Calu3 (cell line): ENCODE measurements at regions not wholly inside any gene's neighbourhood (a gene's known extent, or its start where the extent isn't known, plus 50 kb on each side); places are given as distances from the start of the nearest gene placed in this dataset.

Source experiments
- BruUV-seq: library from RNA; stranded (reverse); fragments of 400-500 nt; replicated peaks from 2 replicates; lab custom pipeline; 2021; lab: Mats Ljungman, UMichigan
- CTCF ChIA-PET: fragments of 300-600 bp; sonication (Branson Sonifier 250); formaldehyde crosslinking; loops from one replicate; lab custom pipeline; 2022; ENCODE audit warnings: antibody characterized with exemption; lab: Charles Lee
- DNase-seq: peaks from one replicate; pipeline ENCODE4 v3.0.0; 2022
- H3K27ac Mint-ChIP-seq: one replicate; pipeline ENCODE4 v1.8.0; 2022; ENCODE audit warnings: mixed read lengths; ENCODE audit not compliant: unreplicated experiment
- H3K27me3 Mint-ChIP-seq: one replicate; pipeline ENCODE4 v1.8.0; 2022; ENCODE audit warnings: mixed read lengths; ENCODE audit not compliant: unreplicated experiment
- H3K36me3 Mint-ChIP-seq: one replicate; pipeline ENCODE4 v1.8.0; 2022; ENCODE audit warnings: mild to moderate bottlenecking, moderate library complexity, mixed read lengths; ENCODE audit not compliant: insufficient read depth, unreplicated experiment
- H3K4me1 Mint-ChIP-seq: one replicate; pipeline ENCODE4 v1.8.0; 2022; ENCODE audit warnings: mild to moderate bottlenecking, low read depth, mixed read lengths; ENCODE audit not compliant: unreplicated experiment
- H3K4me3 Mint-ChIP-seq: one replicate; pipeline ENCODE4 v1.8.0; 2022; ENCODE audit warnings: mild to moderate bottlenecking, low read depth, moderate library complexity, mixed read lengths; ENCODE audit not compliant: unreplicated experiment
- H3K9me3 Mint-ChIP-seq: one replicate; pipeline ENCODE4 v1.8.0; 2022; ENCODE audit warnings: low read depth, mixed read lengths; ENCODE audit not compliant: unreplicated experiment
- intact Hi-C: fragments of 100-400 bp; cut with micrococcal nuclease; formaldehyde crosslinking; loops from one replicate; pipeline ENCODE4 v1.10.0; 2022; ENCODE audit not compliant: unreplicated experiment
- TF ChIP-seq, protein P1 (sequence below): fragments of 200-600 bp; IDR thresholded peaks from one replicate; pipeline ENCODE4 v1.8.0; 2022; ENCODE audit warnings: antibody characterized with exemption; ENCODE audit not compliant: unreplicated experiment

DNA sequence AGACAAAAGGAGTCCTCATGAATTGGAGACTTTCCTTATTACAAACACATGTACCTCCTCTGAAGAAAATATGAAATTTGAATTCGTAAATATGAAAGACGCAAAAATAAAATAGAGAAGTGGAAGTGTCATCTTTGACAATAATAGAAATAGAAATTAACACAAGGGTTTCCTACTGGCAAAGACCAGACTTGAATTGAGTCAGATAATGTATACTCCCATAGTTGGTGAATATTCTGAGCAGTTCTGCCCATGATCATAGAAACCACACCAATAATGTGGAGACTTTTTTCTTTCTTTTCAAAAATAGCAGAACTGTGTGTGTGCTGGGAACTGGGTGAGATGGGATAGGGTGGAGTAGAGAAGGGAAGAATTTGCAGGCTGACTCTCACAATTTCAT lies 277.7 kb upstream of the TET2 start:
- Mint-ChIP-seq H3K27me3 (no peaks in the 10 kb centered on the region), H3K27ac (no peak overlapping the region), H3K4me1 (no peaks in the 10 kb centered on the region), H3K9me3 (no peaks in the 10 kb centered on the region), H3K4me3 (no peak overlapping the region), H3K36me3 (no peaks in the 10 kb centered on the region)
- no peak for DNase-seq
- intact Hi-C loops = no loop called here
- no TSS peak for BruUV-seq
- TF ChIP-seq, protein P1, sequence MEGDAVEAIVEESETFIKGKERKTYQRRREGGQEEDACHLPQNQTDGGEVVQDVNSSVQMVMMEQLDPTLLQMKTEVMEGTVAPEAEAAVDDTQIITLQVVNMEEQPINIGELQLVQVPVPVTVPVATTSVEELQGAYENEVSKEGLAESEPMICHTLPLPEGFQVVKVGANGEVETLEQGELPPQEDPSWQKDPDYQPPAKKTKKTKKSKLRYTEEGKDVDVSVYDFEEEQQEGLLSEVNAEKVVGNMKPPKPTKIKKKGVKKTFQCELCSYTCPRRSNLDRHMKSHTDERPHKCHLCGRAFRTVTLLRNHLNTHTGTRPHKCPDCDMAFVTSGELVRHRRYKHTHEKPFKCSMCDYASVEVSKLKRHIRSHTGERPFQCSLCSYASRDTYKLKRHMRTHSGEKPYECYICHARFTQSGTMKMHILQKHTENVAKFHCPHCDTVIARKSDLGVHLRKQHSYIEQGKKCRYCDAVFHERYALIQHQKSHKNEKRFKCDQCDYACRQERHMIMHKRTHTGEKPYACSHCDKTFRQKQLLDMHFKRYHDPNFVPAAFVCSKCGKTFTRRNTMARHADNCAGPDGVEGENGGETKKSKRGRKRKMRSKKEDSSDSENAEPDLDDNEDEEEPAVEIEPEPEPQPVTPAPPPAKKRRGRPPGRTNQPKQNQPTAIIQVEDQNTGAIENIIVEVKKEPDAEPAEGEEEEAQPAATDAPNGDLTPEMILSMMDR = no peak
- CTCF ChIA-PET = no interaction called here

DNA sequence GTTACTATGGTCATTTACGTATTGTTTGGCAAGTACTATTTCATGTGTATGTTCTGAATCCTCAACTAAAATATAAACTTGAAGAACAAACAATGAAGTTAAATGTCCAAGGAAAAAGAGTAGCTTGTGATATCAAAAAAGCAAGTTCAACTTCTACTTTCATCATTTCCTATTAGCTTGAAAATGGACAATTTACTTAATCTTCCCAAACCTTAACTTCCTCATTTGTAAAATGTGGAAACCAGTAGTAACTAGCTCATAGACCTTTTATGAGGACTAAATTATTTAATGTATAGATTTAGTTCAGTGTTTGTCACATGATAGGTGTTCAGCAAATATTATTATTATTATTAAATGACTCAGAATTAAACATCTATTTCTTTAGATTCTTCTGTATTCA lies 276.8 kb upstream of the TET2 start:
- TF ChIP-seq, protein P1 = no peak
- H3K4me3 Mint-ChIP-seq = no peak overlapping the region

DNA sequence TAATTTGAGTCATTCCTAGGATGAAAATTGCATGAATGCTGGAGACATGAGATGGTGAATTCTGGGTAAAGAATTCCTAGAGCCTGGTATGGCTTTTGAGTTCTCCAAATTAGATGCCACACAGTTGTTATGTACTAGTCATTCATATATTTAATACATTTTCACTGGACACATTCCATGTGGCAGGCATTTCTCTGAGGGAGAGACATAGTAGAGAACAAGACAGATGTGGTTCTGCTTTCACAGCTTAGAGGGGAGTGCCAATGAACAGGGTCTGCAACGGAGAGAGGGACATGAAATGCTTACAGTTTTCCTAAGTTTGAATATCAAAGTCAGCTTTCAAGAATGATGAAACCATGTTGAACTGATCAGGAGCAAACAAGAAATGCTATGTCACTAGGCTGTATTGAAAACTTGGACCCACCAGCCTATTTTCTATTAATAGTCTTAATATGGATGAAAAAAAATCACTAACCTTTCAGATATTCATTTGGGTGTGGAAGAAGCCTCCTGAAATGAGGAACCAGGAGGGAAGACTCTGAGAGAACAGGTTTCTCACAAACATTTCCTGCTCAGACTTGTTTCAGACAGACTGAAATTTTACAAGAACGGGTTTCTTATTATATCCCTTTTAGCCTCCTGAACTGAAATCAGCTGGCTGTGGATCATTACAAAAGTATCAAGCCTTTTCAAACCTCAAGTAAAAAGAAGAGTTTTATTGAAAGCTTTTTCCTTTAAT lies 276.0 kb upstream of the TET2 start:
- BruUV-seq = no TSS peak
- no peak overlapping the region for H3K4me3 Mint-ChIP-seq
- no peaks in the 10 kb centered on the region for H3K9me3 Mint-ChIP-seq
- no peak for DNase-seq
- H3K27me3 Mint-ChIP-seq = no peaks in the 10 kb centered on the region
- no peak overlapping the region for H3K27ac Mint-ChIP-seq
- intact Hi-C loops = no loop called here
- no peaks in the 10 kb centered on the region for H3K4me1 Mint-ChIP-seq
- TF ChIP-seq, protein P1 = no peak
- CTCF ChIA-PET = no interaction called here
- no peaks in the 10 kb centered on the region for H3K36me3 Mint-ChIP-seq

More for the DNA sequence above, 276.8 kb upstream of the TET2 start:
- no peak overlapping the region for H3K27ac Mint-ChIP-seq
- H3K4me1 Mint-ChIP-seq = no peaks in the 10 kb centered on the region
- no peaks in the 10 kb centered on the region for H3K27me3 Mint-ChIP-seq
- intact Hi-C loops = no loop called here
- no TSS peak for BruUV-seq
- no peaks in the 10 kb centered on the region for H3K9me3 Mint-ChIP-seq
- CTCF ChIA-PET = no interaction called here
- DNase-seq = no peak
- H3K36me3 Mint-ChIP-seq = no peaks in the 10 kb centered on the region

- TF ChIP-seq, protein P1 = no peak
- Mint-ChIP-seq H3K27me3 (no peaks in the 10 kb centered on the region), H3K27ac (no peak overlapping the region), H3K9me3 (no peaks in the 10 kb centered on the region), H3K4me3 (no peak overlapping the region), H3K36me3 (no peaks in the 10 kb centered on the region), H3K4me1 (no peaks in the 10 kb centered on the region)
- no peak for DNase-seq
- CTCF ChIA-PET = interaction anchor here (0.6 kb wide), 1 partner anchor 528 kb away, joined by 6 read pairs; no protein-coding TSS in a partner anchor
- BruUV-seq = no TSS peak
- intact Hi-C loops = no loop called here
Measured at GRCh38 chr4:104878936-104879335, 267.7 kb upstream of the TET2 start.
